ENCODE measurements at regions not wholly inside any gene's neighbourhood (a gene's known extent, or its start where the extent isn't known, plus 50 kb on each side); places are given as distances from the start of the nearest gene placed in this dataset.

- TF ChIP-seq SIN3A (IDR thresholded peaks at IDR 0.05; ENCODE audit: borderline replicate concordance in 2 of 2, control insufficient read depth in 1 of 2, low read depth in 2 of 2, low read length in 2 of 2) (no peak), SMARCC2 (IDR thresholded peaks at IDR 0.05; ENCODE audit: low read depth) (no peak)
Measured at GRCh38 chr1:171403393-171403792, 81.9 kb upstream of the PRRC2C start (continued).

GRCh38 chr1:171405391-171405714 is 80.0 kb upstream of the PRRC2C start:
- TF ChIP-seq TFAP4 (CRISPR knock-in tag; IDR thresholded peaks at IDR 0.05; ENCODE audit: borderline replicate concordance) (no peak), DIDO1 (tag; IDR thresholded peaks at IDR 0.05; ENCODE audit: low read depth) (no peak), KDM1A (IDR thresholded peaks at IDR 0.05) (no peak), HIVEP1 (CRISPR knock-in tag; IDR thresholded peaks at IDR 0.05) (no peak), NFXL1 (CRISPR knock-in tag; IDR thresholded peaks at IDR 0.05) (no peak), ZBTB1 (CRISPR knock-in tag; IDR thresholded peaks at IDR 0.05; ENCODE audit: borderline replicate concordance, low read depth) (no peak), ZNF77 (CRISPR knock-in tag; IDR thresholded peaks at IDR 0.05) (no peak), ZNF143 (CRISPR knock-in tag; IDR thresholded peaks at IDR 0.05) (no peak), NFYB (IDR thresholded peaks at IDR 0.05; ENCODE audit: extremely low read depth, insufficient read length) (no peak)
- TF ChIP-seq, protein P1, sequence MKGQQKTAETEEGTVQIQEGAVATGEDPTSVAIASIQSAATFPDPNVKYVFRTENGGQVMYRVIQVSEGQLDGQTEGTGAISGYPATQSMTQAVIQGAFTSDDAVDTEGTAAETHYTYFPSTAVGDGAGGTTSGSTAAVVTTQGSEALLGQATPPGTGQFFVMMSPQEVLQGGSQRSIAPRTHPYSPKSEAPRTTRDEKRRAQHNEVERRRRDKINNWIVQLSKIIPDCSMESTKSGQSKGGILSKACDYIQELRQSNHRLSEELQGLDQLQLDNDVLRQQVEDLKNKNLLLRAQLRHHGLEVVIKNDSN (CRISPR knock-in tag; IDR thresholded peaks at IDR 0.05) = no peak
- no peaks in the 10 kb centered on the region for H3K79me2 ChIP-seq (ENCODE audit: control insufficient read depth, insufficient read depth, low read length)
- POLR2A ChIA-PET = no interaction called here
- H3K9me1 ChIP-seq (ENCODE audit: control insufficient read depth, insufficient read depth, low read length) = no peaks in the 10 kb centered on the region
- H3K4me3 ChIP-seq = no peak overlapping the region
- no peak for DNase-seq (ENCODE audit: extremely low read depth in 1 of 4, low spot score in 3 of 4)
- H3K27me3 ChIP-seq (ENCODE audit: control insufficient read depth in 2 of 2, insufficient read depth in 2 of 2, low read length in 2 of 2) = no peaks in the 10 kb centered on the region
- H3K4me1 ChIP-seq (replicated peaks in 1 of 2; ENCODE audit: control insufficient read depth in 2 of 2, insufficient read depth in 2 of 2, low read length in 2 of 2) = no peaks in the 10 kb centered on the region
- intact Hi-C loops (cut with micrococcal nuclease) (loop anchor here (2.0 kb wide), 2 partner anchors 91 to 161 kb away; partner anchors contain the start of gene FMO4), in situ Hi-C loops (cut with MboI) (no loop called here)
- CTCF ChIA-PET (ENCODE audit: low intra/inter-chr PET ratio) = no interaction called here
- 5% methylated on average over 1 of the region's 1 CpG for WGBS (ENCODE audit: insufficient coverage, low coverage, missing lambda C conversion rate)
- H3K9me3 ChIP-seq (replicated peaks; ENCODE audit: control insufficient read depth, insufficient read depth, low read depth, low read length) = no peaks in the 10 kb centered on the region
- H3K27ac ChIP-seq (ENCODE audit: extremely low read depth, low read depth, low read length) = no peak overlapping the region
- no peak overlapping the region for H2AFZ ChIP-seq (ENCODE audit: low read depth, low read length)
- H3K9ac ChIP-seq (ENCODE audit: insufficient read depth in 1 of 2, low read depth in 2 of 2, low read length in 2 of 2) = no peak overlapping the region
- no peak for ATAC-seq
- no peaks in the 10 kb centered on the region for H3K36me3 ChIP-seq (ENCODE audit: control insufficient read depth, insufficient read depth, low read length)
- H3K4me2 ChIP-seq (ENCODE audit: insufficient read depth, low read length) = no peak overlapping the region
- no TSS peak for BruUV-seq (replicated peaks)
- H4K20me1 ChIP-seq (replicated peaks; ENCODE audit: control insufficient read depth, insufficient read depth, low read length) = no peaks in the 10 kb centered on the region
- peak; percentile 37 for FAIRE-seq
